NCI-H524 treated with DMSO at 0.1 percent for 48 hours (cell line): ENCODE measurements at regions not wholly inside any gene's neighbourhood (a gene's known extent, or its start where the extent isn't known, plus 50 kb on each side); places are given as distances from the start of the nearest gene placed in this dataset.
"Not testable (repeated sequence)": the region's sequence is repeated elsewhere in the genome, so short reads cannot be mapped to it uniquely, and the experiment has no call there.

ENCODE experiments used
- DNase-seq: peaks from one replicate; lab custom pipeline; 2025; lab: John Stamatoyannopoulos, UW

DNA sequence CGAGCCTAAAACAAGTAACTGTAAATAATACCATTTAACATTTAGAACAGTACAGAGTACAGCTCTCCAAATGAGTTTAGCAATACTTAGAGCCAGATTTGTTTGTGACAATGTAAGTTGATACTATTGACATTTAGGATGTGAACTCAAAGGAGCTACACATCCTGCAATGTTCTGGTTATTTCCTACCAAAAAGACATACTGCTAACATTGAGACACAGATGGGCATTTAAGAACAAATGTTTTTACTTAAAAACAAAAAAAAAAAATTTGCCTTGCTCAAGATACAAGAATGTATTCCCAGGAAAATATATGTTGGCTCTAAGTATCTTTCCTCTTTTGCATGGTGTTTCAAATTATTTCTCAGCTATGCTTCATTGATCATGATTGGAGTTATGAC is 1464.8 kb upstream of the PRMT6 start:
- DNase-seq: no peak

DNA sequence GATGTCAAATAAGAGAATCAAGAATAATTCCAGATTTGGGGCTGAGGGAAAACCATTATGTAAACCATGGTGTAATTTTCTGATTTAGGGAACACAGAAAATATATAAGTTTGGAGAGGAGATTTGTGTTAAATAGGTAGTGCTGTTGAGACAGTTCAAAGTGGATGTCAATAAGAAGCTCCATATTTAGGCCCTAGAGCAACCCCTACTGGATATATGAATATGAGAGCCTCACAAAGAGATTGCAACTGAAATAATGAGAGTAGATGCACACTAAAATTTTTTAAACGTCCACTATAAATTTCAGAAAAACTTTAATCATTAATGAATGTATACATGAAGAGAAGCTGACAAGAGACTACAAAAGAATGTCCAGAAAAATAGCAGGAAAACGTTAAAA is 1447.8 kb upstream of the PRMT6 start:
- DNase-seq: no peak

- no peak for DNase-seq
These were observed 1430.0 kb upstream of the PRMT6 start for GRCh38 chr1:105626276-105626987.

DNA sequence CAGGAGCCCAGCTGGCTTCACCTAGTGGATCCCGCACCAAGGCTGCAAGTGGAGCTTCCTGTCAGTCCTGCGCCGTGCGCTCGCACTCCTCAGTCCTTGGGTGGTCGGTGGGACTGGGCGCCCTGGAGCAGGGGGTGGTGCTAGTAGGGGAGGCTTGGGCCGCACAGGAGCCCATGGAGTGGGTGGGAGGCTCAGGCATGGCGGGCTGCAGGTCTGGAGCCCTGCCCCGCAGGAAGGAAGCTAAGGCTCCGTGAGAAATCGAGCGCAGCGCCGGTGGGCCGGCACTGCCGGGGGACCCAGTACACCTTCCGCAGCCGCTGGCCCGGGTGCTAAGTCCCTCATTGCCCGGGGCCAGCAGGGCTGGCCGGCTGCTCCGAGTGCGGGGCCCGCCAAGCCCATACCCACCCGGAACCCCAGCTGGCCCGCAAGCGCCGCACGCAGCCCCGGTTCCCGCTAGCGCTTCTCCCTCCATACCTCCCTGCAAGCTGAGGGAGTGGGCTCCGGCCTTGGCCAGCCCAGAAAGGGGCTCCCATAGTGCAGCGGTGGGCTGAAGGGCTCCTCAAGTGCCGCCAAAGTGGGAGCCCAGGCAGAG is 1425.2 kb upstream of the PRMT6 start:
- not testable (repeated sequence) for DNase-seq

DNA sequence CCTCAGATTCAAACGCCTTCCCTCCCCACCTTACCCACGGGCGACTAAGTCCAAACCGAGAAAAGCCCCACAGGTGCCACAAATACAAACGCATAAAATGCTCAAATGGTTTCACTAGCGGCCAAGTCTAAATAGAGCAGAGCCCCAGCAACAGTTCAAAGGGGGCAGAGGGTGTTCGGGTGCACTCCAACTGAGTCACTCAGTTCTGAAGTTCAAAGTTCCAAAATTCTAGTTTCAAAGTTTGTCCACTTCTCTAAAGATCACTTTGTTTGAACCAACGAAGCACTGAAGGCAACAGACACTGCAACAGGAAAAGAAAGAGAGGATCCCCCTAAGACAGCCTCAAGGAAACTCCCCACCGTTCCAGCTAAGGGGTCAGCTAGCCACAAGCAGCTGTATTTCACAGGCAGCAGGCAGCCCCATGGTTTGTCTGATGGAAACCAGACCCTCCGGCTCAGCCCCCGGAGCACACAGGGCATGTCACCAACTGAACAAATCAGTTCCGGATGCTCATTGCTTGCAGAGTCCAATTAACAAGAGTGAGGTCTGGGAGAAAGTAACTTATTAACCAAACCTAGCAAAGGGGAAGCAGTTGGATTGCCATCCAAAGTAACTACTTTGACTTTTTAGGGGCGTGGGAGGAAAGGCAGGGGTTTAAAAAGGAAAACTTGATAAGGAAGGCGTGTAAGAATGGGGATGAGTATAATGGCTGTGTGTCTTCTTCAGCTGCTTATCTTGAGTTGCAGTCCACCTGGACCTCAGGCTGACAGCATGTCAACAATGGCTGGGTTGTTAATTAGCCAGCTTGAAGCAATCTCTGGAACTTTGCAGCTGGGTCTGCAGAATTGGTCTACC is 1423.9 kb upstream of the PRMT6 start:
- DNase-seq: no peak

DNA sequence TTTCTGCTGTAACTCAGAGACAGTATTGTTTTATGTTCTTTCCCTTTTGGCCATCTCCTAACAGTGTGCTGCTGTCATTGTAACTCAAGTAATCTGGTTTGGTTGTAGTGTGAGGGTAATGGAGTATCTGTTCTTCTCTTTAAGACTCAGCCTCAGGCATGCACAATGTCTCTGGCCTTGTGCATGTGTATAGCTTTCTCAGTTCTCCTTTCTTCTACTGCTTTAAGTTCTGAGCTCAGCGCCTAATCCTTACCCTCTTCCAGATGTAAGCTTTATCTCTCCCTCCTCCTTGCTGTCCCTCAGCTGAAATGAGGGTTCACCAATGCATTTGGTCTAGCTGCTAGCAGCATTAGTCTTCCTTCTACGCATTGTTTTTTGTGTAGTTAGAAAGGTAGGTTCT is 1420.4 kb upstream of the PRMT6 start:
- DNase-seq: no peak

- DNase-seq: no peak
These were observed 1415.1 kb upstream of the PRMT6 start for GRCh38 chr1:105641407-105641806.

DNA sequence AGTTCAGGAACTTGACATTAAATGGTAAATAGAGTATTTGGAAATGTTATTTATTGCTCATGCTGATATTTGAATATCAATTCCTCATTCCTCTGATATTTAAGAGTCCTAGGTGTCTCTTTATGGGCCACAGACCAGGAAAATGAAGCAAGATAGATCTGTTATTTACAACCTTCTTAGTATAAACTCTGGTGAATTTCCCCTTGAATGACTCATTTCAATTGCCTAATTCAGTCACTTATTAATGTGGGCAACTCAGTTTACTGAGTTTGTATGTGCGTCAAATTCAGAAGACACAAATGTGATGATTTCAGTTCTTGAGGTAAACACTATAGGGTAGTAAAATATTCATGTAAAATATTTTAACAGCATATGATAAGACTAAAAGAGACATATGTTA is 1404.4 kb upstream of the PRMT6 start:
- DNase-seq: no peak

GRCh38 chr1:105655032-105655431 is 1401.4 kb upstream of the PRMT6 start:
- DNase-seq: no peak

DNA sequence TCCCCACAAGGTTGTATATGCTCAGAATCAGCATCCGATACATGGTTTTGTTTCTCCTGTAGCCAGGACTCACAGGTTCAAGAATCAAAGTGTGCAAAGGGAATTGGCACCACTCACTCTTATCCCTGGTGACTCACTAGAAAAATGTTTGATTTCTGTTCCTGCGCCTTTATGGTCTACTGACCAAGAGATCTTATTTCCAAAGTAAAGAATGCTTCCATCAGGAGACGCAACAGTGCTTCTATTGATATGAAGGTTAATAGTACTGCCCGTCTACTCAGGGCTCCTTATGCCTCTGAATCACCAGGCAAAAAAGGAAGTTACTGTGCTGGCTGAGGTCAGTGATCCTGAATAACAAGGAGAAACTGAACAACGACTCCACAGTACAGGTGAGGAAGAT is 1392.0 kb upstream of the PRMT6 start:
- no peak for DNase-seq

GRCh38 chr1:105678334-105678733 is 1378.1 kb upstream of the PRMT6 start:
- DNase-seq: no peak

- DNase-seq: no peak
These were observed 1371.8 kb upstream of the PRMT6 start for GRCh38 chr1:105684714-105685113.

DNA sequence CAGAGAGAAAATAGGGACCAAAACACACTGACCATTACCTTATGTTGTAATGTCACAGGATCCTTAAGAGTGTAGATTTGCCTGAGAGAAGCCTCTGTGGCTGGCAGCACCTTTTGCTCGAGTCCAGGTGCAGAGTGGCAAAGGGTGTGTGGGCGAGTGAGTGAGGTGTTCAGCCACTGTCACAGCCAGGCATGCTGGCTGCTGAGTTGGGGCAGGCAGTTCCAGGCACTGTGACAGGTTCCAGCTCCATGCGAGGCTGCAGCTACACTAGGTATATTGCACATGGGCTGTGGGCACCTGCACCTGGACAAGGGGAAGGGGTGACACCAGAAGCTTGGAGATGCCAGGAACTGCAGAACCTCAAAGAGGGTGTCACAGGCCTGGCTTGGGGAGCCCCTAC is 1370.4 kb upstream of the PRMT6 start:
- DNase-seq: no peak

DNA sequence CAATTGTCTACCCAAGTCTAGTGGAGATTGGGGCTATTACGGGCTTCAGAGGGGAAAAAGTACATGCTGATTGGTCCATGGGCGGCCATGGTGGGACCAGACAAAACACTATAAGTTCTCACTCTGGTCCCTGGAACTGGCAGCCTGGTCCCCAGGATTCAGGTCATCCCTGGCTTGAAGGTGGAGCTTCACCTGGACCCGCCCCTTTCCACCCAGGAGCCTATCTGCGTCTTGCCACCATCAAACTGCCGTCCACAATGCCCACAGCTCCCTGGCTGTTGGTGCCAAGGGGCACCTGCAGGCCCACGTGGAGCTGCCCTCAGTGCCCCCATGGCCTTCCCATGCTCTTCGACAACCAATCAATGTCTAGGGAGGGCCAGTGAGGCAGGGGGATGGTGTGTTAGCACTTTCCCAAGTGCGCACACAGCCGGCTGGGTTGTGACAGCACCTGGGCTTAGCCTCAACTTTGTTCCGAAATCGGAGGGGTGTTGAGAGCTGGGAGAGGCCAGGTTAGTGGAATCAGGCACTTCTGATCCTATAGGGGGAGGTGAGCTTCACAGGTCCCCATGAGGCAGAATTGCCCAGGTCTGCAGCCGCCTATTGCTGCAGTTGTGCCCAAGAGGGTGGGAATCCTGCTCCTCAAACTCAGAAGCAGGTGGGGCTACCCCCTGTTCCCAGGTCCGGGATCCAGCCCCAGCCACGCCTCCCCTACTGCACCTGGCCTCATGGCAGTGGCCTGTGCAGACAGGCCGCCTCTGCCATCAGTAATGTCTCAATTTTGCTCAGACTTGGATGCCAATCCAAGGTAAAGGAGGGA is 1369.4 kb upstream of the PRMT6 start:
- DNase-seq: no peak

DNA sequence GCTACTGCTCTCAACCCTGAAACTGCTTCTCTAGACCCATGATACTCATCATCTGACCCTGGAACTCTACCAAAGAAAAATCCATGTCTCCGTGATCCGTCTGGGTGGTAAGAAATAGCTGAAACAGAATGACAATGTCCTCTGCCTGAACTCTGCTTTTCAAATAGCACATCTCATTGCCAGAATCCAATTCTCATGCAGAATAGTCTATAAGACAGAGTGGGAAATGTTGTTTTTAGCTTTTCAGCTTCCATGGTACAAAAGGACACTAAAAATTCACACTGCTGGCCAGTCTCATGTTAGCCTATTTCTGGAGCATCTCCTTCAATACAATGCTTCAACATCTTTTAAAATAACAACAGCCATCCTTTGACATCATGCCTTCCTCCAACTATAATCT is 1355.8 kb upstream of the PRMT6 start:
- no peak for DNase-seq

DNA sequence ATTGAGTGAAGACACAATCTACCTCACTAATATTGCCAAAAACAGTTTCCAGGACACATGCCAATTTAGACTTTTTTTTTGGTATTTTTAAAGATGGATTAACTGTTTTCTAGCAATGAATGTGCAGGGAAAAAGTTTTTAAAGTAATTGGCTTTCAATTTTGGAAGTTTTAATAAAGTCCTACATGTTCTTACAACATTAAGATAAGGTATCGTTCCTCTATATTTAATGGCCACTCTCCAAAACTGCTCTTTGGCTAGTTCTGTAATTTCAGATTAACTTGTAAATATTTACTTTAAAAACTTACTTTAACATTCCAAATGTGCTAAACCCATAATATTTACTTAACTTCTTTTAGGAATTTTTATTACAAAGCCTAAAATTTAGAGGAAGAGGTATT is 1332.2 kb upstream of the PRMT6 start:
- DNase-seq: no peak

DNA sequence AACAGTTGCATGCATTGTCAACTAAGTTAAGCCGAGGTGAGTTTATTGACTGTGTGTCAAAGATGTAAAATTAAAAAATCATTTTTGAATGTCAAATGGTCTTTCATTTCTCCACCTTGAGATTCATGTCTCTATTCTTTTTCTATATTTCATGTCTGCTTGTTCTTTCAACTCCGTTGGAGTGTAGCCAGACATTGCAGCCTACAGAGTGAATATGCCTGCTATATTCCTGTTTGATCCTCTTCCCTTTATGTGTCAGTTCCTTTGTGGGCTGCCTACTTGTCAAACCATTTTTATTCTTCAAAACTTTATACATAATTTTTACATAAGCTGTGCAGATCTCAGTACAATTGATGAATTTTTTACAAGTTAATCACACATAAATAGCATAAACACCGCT is 1325.8 kb upstream of the PRMT6 start:
- no peak for DNase-seq

GRCh38 chr1:105736349-105736748 is 1320.1 kb upstream of the PRMT6 start:
- no peak for DNase-seq

GRCh38 chr1:105779727-105780126 is 1276.7 kb upstream of the PRMT6 start:
- no peak for DNase-seq

- DNase-seq: no peak
These were observed 1271.5 kb upstream of the PRMT6 start for GRCh38 chr1:105785021-105785420.

- no peak for DNase-seq
These were observed 1262.8 kb upstream of the PRMT6 start for GRCh38 chr1:105793536-105794146.

DNA sequence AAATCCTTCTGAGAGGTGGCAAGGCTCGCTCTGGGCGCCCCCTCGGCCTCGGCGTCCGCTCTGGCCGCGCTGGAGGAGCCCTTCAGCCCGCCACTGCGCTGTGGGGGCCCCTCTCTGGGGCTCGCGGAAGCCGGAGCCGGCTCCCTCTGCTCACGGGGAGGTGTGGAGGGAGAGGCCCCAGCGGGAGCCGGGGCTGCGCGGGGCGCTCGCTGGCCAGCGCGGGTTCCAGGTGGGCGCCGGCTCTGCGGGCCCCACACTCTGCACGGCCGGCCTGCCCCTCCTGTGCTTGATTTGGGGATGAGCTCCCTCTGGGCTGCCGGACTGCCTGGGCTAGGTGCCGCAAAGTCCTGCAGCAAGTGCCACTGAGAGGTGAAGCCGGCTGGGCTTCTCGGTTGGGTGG is 1260.7 kb upstream of the PRMT6 start:
- DNase-seq: no peak
